A549 (cell line): ENCODE measurements at regions not wholly inside any gene's neighbourhood (a gene's known extent, or its start where the extent isn't known, plus 50 kb on each side); places are given as distances from the start of the nearest gene placed in this dataset.

Experiments used
- ATAC-seq, 2 experiments: fragments of 200-7000 bp in 1 of 2; fragments of >200 bp in 1 of 2; cut with Nextera tagmentation in 1 of 2; cut with Tn5 transposase in 1 of 2; 3 replicates each; pipeline versions ENCODE4 v1.8.0 to v1.9.1; 2018 to 2020; ENCODE audit warnings: mild to moderate bottlenecking in 1 of 2, moderate library complexity in 1 of 2
- CTCF ChIA-PET: fragments of 300-600 bp; sonication (Branson Sonifier 250); formaldehyde crosslinking; extraction: SDS; loops from one replicate; lab custom pipeline; 2021; ENCODE audit warnings: antibody characterized with exemption, inconsistent platforms; lab: Yijun Ruan, JAX
- POLR2A ChIA-PET: fragments of 350-600 bp; formaldehyde crosslinking; extraction: SDS; loops from one replicate; lab custom pipeline; 2021; ENCODE audit warnings: antibody characterized with exemption, inconsistent platforms; lab: Yijun Ruan, JAX
- DNase-seq, 2 experiments: peaks; one replicate each; pipeline versions ENCODE4 v3.0.0 to v3.0.0-alpha.2; 2011 to 2016; ENCODE audit warnings: low read depth in 1 of 2, low spot score in 1 of 2
- FAIRE-seq: peaks from 2 replicates; lab custom pipeline; 2011; peaks lifted over from hg19 to GRCh38; lab: Jason Lieb, UNC
- H3K27ac ChIP-seq, 2 experiments: fragments of >200 bp; sonication (Bioruptor Twin); formaldehyde crosslinking; 3 replicates each; pipeline ENCODE4 v1.5.1; 2016 to 2017
- H3K4me1 ChIP-seq: fragments of >200 bp; sonication (Bioruptor Twin); formaldehyde crosslinking; 3 replicates; pipeline ENCODE4 v1.6.1; 2016
- H3K4me2 ChIP-seq: fragments of >200 bp; sonication (Bioruptor Twin); formaldehyde crosslinking; 3 replicates; pipeline ENCODE4 v1.6.1; 2016
- H3K4me3 ChIP-seq: fragments of >200 bp; sonication (Bioruptor Twin); formaldehyde crosslinking; 3 replicates; pipeline ENCODE4 v1.5.1; 2016
- H3K9me3 ChIP-seq: fragments of >200 bp; sonication (Bioruptor Twin); formaldehyde crosslinking; 3 replicates; pipeline ENCODE4 v1.6.1; 2016
- BHLHE40 ChIP-seq: IDR thresholded peaks from 2 replicates; pipeline ENCODE4 v1.6.1; 2012; ENCODE audit warnings: low read depth, low read length, inconsistent platforms
- CHD2 ChIP-seq: fragments of 150-350 bp; IDR thresholded peaks from 2 replicates; pipeline ENCODE4 v1.6.1; 2014; ENCODE audit warnings: low read length; ENCODE audit not compliant: partially characterized antibody
- CHD4 ChIP-seq: fragments of 200-600 bp; sonication (generic); IDR thresholded peaks from 2 replicates; pipeline ENCODE4 v1.6.1; 2016; ENCODE audit warnings: antibody characterized with exemption, mild to moderate bottlenecking, borderline replicate concordance
- EP300 ChIP-seq, 2 experiments: fragments of >200 bp; sonication (Bioruptor Twin); formaldehyde crosslinking; IDR thresholded peaks; 2 replicates in 1 of 2; 3 replicates in 1 of 2; pipeline ENCODE4 v1.6.1; 2016 to 2017
- ESRRA ChIP-seq: fragments of 150-350 bp; IDR thresholded peaks from 2 replicates; pipeline ENCODE4 v1.6.1; 2014; ENCODE audit warnings: mild to moderate bottlenecking, low read length, borderline replicate concordance
- FOSB ChIP-seq: fragments of 250-450 bp; sonication (Bioruptor Pico); IDR thresholded peaks from 2 replicates; pipeline ENCODE4 v1.5.0; 2020; ENCODE audit warnings: mild to moderate bottlenecking, moderate library complexity
- FOXS1 ChIP-seq: fragments of 250-450 bp; sonication (Bioruptor Pico); IDR thresholded peaks from 2 replicates; pipeline ENCODE4 v1.5.0; 2020; ENCODE audit warnings: mild to moderate bottlenecking, moderate library complexity
- GATA3 ChIP-seq: IDR thresholded peaks from 2 replicates; pipeline ENCODE4 v1.6.1; 2012; ENCODE audit warnings: borderline replicate concordance
- HOXA7 ChIP-seq: fragments of 250-450 bp; sonication (Bioruptor Pico); IDR thresholded peaks from 2 replicates; pipeline ENCODE4 v1.5.0; 2020; ENCODE audit warnings: mild to moderate bottlenecking, moderate library complexity
- JUNB ChIP-seq: fragments of >200 bp; sonication (Bioruptor Twin); formaldehyde crosslinking; IDR thresholded peaks from 2 replicates; pipeline ENCODE4 v1.6.1; 2016
- MYC ChIP-seq: IDR thresholded peaks from 2 replicates; pipeline ENCODE4 v1.6.1; 2012; ENCODE audit warnings: mild to moderate bottlenecking, inconsistent platforms, low read length, improper control_type of control experiment, borderline replicate concordance
- NFE2L2 ChIP-seq: fragments of 150-350 bp; conservative IDR thresholded peaks from 2 replicates; pipeline ENCODE4 v1.6.1; 2014; ENCODE audit warnings: low read length
- PHF8 ChIP-seq: fragments of 200-600 bp; sonication (generic); IDR thresholded peaks from 2 replicates; pipeline ENCODE4 v1.6.1; 2016; ENCODE audit warnings: low read depth, mild to moderate bottlenecking, antibody characterized with exemption, moderate library complexity, borderline replicate concordance
- POLR2A ChIP-seq: IDR thresholded peaks from 2 replicates; pipeline ENCODE4 v1.6.1; 2012; ENCODE audit warnings: mild to moderate bottlenecking, low read length
- RARB ChIP-seq: fragments of 250-450 bp; sonication (Bioruptor Pico); IDR thresholded peaks from 2 replicates; pipeline ENCODE4 v1.8.0; 2021; ENCODE audit warnings: mild to moderate bottlenecking, moderate library complexity
- RNF2 ChIP-seq: fragments of 200-600 bp; sonication (generic); IDR thresholded peaks from 2 replicates; pipeline ENCODE4 v1.6.1; 2016; ENCODE audit warnings: low read depth, mild to moderate bottlenecking, antibody characterized with exemption, moderate library complexity, borderline replicate concordance
- ZSCAN20 ChIP-seq: fragments of 250-450 bp; sonication (Bioruptor Pico); IDR thresholded peaks from 2 replicates; pipeline ENCODE4 v1.8.0; 2022; ENCODE audit warnings: mild to moderate bottlenecking, moderate library complexity
- WGBS: methylation state at CpG from one replicate; pipeline ENCODE4 v1.1.6; 2017; ENCODE audit errors: missing lambda C conversion rate; 5-methylcytosine and 5-hydroxymethylcytosine counted together
- TF ChIP-seq, protein P1 (sequence below): fragments of 200-600 bp; sonication (generic); IDR thresholded peaks from 2 replicates; pipeline ENCODE4 v1.6.1; 2016; ENCODE audit warnings: antibody characterized with exemption, mild to moderate bottlenecking, moderate library complexity
- TF ChIP-seq, protein P2 (sequence below): fragments of >200 bp; sonication (Bioruptor Twin); formaldehyde crosslinking; IDR thresholded peaks from 3 replicates; pipeline ENCODE4 v1.5.1; 2016
- TF ChIP-seq, protein P3 (sequence below): fragments of >200 bp; sonication (Bioruptor Twin); formaldehyde crosslinking; IDR thresholded peaks from 2 replicates; pipeline ENCODE4 v1.6.1; 2016
- TF ChIP-seq, protein P4 (sequence below): fragments of 150-350 bp; IDR thresholded peaks from 2 replicates; pipeline ENCODE4 v1.6.1; 2014; ENCODE audit warnings: low read depth, mild to moderate bottlenecking, low read length
- TF ChIP-seq, protein P5 (sequence below): IDR thresholded peaks from 2 replicates; pipeline ENCODE4 v1.6.1; 2012; ENCODE audit warnings: low read depth, borderline replicate concordance
- TF ChIP-seq, protein P6 (sequence below): fragments of >200 bp; sonication (Bioruptor Twin); formaldehyde crosslinking; IDR thresholded peaks from 3 replicates; pipeline ENCODE4 v1.6.1; 2016
- TF ChIP-seq, protein P7 (sequence below): IDR thresholded peaks from 2 replicates; pipeline ENCODE4 v1.6.1; 2012

DNA sequence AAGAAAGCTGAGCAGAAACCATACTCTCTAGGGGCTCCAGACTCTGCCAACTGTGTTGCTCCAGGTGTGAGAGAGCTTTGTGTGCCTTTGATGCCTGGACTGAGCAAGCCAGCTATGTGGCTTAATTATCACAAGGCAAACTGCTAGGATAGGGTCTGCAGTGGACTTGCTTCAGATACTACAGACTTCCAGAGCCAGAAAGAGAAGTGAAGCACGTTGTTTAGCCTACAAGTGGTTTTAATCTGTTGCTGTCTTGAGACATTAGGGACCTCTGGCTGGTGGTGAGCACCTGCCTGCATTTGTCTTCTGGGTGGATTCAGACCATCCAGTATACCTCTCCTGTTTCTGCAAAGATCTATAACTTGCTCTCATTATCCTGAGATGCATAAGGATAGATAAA, 353.4 kb upstream of the PLXNA2 start:
- ChIA-PET POLR2A (no interaction called here), CTCF (no interaction called here)
- Histone ChIP-seq H3K4me3 (no peak overlapping the region), H3K27ac (no peak overlapping the region), H3K4me2 (no peak overlapping the region), H3K4me1 (no peaks in the 10 kb centered on the region), H3K9me3 (no peaks in the 10 kb centered on the region)
- no peak for TF ChIP-seq CHD2
- TF ChIP-seq JUNB = no peak
- no peak for TF ChIP-seq EP300 (IDR thresholded peaks at IDR 0.05)
- TF ChIP-seq PHF8 = no peak
- no peak for FAIRE-seq
- ATAC-seq = no peak
- WGBS = 0% methylated on average over 1 of the region's 1 CpG
- DNase-seq = no peak

DNA sequence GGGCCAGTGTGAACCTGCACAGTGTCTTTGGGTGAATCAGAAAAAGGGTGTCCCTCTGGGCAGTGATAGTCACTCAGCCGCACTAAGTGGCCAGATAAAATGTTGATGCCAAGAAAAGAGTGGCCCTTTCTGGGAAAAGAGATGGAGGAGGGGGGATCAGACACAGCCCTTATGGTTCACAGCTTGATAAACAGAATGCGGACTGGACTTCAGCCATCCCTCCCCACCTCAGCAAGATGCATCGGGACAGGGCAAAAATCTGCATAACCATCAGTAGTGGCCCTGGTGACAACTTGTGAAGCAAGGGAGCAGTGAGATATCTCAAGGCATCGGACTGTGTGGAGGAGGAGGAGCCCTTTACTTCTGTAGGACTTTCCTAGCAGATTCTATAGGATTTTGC, 353.8 kb upstream of the PLXNA2 start:
- Histone ChIP-seq H3K27ac (no peak overlapping the region), H3K4me1 (no peaks in the 10 kb centered on the region), H3K9me3 (no peaks in the 10 kb centered on the region), H3K4me3 (no peak overlapping the region), H3K4me2 (no peak overlapping the region)
- TF ChIP-seq ZSCAN20 (CRISPR knock-in tag) (no peak), RARB (CRISPR knock-in tag) (no peak), BHLHE40 (no peak), RNF2 (no peak), CHD4 (no peak), FOSB (no peak), MYC (no peak)
- TF ChIP-seq, protein P1, sequence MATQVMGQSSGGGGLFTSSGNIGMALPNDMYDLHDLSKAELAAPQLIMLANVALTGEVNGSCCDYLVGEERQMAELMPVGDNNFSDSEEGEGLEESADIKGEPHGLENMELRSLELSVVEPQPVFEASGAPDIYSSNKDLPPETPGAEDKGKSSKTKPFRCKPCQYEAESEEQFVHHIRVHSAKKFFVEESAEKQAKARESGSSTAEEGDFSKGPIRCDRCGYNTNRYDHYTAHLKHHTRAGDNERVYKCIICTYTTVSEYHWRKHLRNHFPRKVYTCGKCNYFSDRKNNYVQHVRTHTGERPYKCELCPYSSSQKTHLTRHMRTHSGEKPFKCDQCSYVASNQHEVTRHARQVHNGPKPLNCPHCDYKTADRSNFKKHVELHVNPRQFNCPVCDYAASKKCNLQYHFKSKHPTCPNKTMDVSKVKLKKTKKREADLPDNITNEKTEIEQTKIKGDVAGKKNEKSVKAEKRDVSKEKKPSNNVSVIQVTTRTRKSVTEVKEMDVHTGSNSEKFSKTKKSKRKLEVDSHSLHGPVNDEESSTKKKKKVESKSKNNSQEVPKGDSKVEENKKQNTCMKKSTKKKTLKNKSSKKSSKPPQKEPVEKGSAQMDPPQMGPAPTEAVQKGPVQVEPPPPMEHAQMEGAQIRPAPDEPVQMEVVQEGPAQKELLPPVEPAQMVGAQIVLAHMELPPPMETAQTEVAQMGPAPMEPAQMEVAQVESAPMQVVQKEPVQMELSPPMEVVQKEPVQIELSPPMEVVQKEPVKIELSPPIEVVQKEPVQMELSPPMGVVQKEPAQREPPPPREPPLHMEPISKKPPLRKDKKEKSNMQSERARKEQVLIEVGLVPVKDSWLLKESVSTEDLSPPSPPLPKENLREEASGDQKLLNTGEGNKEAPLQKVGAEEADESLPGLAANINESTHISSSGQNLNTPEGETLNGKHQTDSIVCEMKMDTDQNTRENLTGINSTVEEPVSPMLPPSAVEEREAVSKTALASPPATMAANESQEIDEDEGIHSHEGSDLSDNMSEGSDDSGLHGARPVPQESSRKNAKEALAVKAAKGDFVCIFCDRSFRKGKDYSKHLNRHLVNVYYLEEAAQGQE = no peak
- TF ChIP-seq, protein P2, sequence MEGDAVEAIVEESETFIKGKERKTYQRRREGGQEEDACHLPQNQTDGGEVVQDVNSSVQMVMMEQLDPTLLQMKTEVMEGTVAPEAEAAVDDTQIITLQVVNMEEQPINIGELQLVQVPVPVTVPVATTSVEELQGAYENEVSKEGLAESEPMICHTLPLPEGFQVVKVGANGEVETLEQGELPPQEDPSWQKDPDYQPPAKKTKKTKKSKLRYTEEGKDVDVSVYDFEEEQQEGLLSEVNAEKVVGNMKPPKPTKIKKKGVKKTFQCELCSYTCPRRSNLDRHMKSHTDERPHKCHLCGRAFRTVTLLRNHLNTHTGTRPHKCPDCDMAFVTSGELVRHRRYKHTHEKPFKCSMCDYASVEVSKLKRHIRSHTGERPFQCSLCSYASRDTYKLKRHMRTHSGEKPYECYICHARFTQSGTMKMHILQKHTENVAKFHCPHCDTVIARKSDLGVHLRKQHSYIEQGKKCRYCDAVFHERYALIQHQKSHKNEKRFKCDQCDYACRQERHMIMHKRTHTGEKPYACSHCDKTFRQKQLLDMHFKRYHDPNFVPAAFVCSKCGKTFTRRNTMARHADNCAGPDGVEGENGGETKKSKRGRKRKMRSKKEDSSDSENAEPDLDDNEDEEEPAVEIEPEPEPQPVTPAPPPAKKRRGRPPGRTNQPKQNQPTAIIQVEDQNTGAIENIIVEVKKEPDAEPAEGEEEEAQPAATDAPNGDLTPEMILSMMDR = no peak
- TF ChIP-seq, protein P3, sequence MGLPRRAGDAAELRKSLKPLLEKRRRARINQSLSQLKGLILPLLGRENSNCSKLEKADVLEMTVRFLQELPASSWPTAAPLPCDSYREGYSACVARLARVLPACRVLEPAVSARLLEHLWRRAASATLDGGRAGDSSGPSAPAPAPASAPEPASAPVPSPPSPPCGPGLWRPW = no peak
- TF ChIP-seq, protein P4, sequence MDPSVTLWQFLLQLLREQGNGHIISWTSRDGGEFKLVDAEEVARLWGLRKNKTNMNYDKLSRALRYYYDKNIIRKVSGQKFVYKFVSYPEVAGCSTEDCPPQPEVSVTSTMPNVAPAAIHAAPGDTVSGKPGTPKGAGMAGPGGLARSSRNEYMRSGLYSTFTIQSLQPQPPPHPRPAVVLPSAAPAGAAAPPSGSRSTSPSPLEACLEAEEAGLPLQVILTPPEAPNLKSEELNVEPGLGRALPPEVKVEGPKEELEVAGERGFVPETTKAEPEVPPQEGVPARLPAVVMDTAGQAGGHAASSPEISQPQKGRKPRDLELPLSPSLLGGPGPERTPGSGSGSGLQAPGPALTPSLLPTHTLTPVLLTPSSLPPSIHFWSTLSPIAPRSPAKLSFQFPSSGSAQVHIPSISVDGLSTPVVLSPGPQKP = no peak
- no peak for ATAC-seq
- FAIRE-seq = no peak
- DNase-seq = no peak
- ChIA-PET POLR2A (no interaction called here), CTCF (no interaction called here)
- WGBS = 15% methylated on average over 4 of the region's 4 CpGs

DNA sequence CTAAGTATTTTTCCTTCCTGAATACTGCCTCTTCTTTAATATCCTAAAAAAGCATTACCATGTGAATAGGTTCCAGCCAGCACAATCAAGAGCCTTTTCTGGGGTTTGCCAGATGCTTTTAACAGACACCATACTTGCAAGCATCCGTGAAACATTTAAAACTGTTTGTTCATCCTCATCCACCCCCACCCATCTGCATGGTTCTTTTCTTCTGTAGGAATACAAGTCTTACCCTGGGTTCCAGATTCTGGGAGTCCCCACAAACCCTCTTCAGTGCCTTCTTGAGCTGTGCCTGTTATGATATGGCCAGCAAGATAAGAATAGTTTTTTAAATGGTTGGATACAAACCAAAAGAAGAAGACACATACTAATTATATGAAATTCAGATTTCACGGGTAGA, 354.9 kb upstream of the PLXNA2 start:
- FAIRE-seq (no peak), DNase-seq (no peak)
- TF ChIP-seq, protein P5, sequence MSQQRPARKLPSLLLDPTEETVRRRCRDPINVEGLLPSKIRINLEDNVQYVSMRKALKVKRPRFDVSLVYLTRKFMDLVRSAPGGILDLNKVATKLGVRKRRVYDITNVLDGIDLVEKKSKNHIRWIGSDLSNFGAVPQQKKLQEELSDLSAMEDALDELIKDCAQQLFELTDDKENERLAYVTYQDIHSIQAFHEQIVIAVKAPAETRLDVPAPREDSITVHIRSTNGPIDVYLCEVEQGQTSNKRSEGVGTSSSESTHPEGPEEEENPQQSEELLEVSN = no peak
- TF ChIP-seq HOXA7 (CRISPR knock-in tag) (no peak), EP300 (IDR thresholded peaks at IDR 0.05) (no peak), FOSB (no peak), NFE2L2 (no peak), FOXS1 (CRISPR knock-in tag) (no peak), GATA3 (no peak), CHD2 (no peak), ESRRA (no peak), POLR2A (no peak)
- TF ChIP-seq, protein P6, sequence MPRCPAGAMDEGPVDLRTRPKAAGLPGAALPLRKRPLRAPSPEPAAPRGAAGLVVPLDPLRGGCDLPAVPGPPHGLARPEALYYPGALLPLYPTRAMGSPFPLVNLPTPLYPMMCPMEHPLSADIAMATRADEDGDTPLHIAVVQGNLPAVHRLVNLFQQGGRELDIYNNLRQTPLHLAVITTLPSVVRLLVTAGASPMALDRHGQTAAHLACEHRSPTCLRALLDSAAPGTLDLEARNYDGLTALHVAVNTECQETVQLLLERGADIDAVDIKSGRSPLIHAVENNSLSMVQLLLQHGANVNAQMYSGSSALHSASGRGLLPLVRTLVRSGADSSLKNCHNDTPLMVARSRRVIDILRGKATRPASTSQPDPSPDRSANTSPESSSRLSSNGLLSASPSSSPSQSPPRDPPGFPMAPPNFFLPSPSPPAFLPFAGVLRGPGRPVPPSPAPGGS = no peak
- TF ChIP-seq, protein P7, sequence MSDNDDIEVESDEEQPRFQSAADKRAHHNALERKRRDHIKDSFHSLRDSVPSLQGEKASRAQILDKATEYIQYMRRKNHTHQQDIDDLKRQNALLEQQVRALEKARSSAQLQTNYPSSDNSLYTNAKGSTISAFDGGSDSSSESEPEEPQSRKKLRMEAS = no peak

More for the DNA sequence above, 354.9 kb upstream of the PLXNA2 start:
- WGBS = 7% methylated on average over 2 of the region's 2 CpGs
- POLR2A ChIA-PET = no interaction called here
- CTCF ChIA-PET = no interaction called here
- ATAC-seq = no peak
- H3K9me3 ChIP-seq = no peaks in the 10 kb centered on the region
- H3K4me1 ChIP-seq = no peaks in the 10 kb centered on the region
- no peak overlapping the region for H3K4me2 ChIP-seq
- H3K27ac ChIP-seq = no peak overlapping the region
- H3K4me3 ChIP-seq = no peak overlapping the region
